ENCODE measurements at regions not wholly inside any gene's neighbourhood (a gene's known extent, or its start where the extent isn't known, plus 50 kb on each side); places are given as distances from the start of the nearest gene placed in this dataset.

DNA sequence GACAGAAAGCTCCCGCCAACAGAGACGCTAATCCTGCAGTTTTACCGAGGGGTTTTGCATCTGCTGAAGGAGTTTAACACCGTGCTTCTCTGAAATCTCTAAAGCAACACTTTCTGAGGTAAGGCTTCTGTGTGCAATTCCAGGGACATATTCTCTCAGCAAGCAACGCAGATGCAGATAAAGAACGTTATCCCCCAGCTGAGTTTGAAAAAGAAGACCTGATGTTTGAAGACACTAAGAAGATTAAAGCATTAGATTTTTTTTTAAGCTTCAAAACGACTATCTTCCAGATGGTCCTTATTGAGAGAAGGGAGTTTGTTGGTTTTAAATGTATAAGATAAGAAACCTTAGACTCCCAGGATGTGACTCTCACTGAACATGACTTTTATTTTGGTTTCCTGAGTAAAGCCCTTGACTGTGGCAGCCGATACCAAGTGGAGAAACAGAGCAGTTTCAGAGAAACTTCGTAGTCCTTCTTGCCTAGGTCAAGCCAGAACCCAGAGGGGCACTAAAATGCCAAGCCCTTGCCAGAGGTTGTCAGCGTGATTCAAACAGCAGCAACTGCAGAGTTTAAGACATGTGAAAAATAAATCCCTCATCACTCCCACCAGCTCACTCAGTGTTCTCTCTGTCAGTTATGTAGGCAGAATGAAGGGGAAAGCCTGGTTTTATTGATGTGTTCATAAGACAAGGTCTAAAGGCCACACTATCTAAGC, 353.3 kb upstream of the CNR1 start:
- Histone ChIP-seq H2AFZ (ENCODE audit: low read depth, low read length) (peak overlapping the region; percentile 57), H3K4me1 (ENCODE audit: insufficient read depth, low read length) (peaks cover 18% of the 10 kb centered on the region), H3K79me2 (ENCODE audit: insufficient read depth, low read length) (no peaks in the 10 kb centered on the region), H3K36me3 (ENCODE audit: insufficient read depth, low read length) (no peaks in the 10 kb centered on the region), H4K20me1 (ENCODE audit: insufficient read depth, low read length) (no peaks in the 10 kb centered on the region), H3K27me3 (ENCODE audit: insufficient read depth, low read length, poor library complexity) (no peaks in the 10 kb centered on the region), H3K9me3 (ENCODE audit: insufficient read depth, low read length, severe bottlenecking) (no peaks in the 10 kb centered on the region), H3K4me2 (ENCODE audit: insufficient read depth, low read length) (peak overlapping the region; percentile 59), H3K27ac (ENCODE audit: low read length) (peak overlapping the region; percentile 79), H3K4me3 (ENCODE audit: low read depth in 1 of 2, low read length in 2 of 2) (peak overlapping the region in 1 of 2 experiments; percentile 39; a peak in 2 of 4 replicates), H3K9ac (ENCODE audit: low read depth, low read length) (peak overlapping the region; percentile 33)
- TF ChIP-seq CTCF (IDR thresholded peaks at IDR 0.05; ENCODE audit: borderline replicate concordance, extremely low read depth, low read length, poor library complexity, severe bottlenecking), result no peak
- no peak for TF ChIP-seq EZH2 (IDR thresholded peaks at IDR 0.05; ENCODE audit: borderline replicate concordance, low read depth, low read length, severe bottlenecking)
- ATAC-seq (ENCODE audit: insufficient read depth, low read depth) (peak; percentile 80), DNase-seq (no peak)

GRCh38 chr6:88517737-88518136, 351.6 kb upstream of the CNR1 start:
- no peaks in the 10 kb centered on the region for H3K9me3 ChIP-seq (ENCODE audit: insufficient read depth, low read length, severe bottlenecking)
- no peak for ATAC-seq (ENCODE audit: insufficient read depth, low read depth)
- H2AFZ ChIP-seq (ENCODE audit: low read depth, low read length), result no peak overlapping the region
- no peaks in the 10 kb centered on the region for H3K79me2 ChIP-seq (ENCODE audit: insufficient read depth, low read length)
- no peak for DNase-seq
- no peak overlapping the region for H3K9ac ChIP-seq (ENCODE audit: low read depth, low read length)
- no peak overlapping the region for H3K4me2 ChIP-seq (ENCODE audit: insufficient read depth, low read length)
- H3K27me3 ChIP-seq (ENCODE audit: insufficient read depth, low read length, poor library complexity), result no peaks in the 10 kb centered on the region
- TF ChIP-seq EZH2 (IDR thresholded peaks at IDR 0.05; ENCODE audit: borderline replicate concordance, low read depth, low read length, severe bottlenecking) (no peak), CTCF (IDR thresholded peaks at IDR 0.05; ENCODE audit: borderline replicate concordance, extremely low read depth, low read length, poor library complexity, severe bottlenecking) (no peak)
- H3K36me3 ChIP-seq (ENCODE audit: insufficient read depth, low read length), result no peaks in the 10 kb centered on the region
- no peak overlapping the region for H3K4me3 ChIP-seq (ENCODE audit: low read depth in 1 of 2, low read length in 2 of 2)
- H3K4me1 ChIP-seq (ENCODE audit: insufficient read depth, low read length), result peaks cover 18% of the 10 kb centered on the region
- no peaks in the 10 kb centered on the region for H4K20me1 ChIP-seq (ENCODE audit: insufficient read depth, low read length)
- H3K27ac ChIP-seq (ENCODE audit: low read length), result no peak overlapping the region

DNA sequence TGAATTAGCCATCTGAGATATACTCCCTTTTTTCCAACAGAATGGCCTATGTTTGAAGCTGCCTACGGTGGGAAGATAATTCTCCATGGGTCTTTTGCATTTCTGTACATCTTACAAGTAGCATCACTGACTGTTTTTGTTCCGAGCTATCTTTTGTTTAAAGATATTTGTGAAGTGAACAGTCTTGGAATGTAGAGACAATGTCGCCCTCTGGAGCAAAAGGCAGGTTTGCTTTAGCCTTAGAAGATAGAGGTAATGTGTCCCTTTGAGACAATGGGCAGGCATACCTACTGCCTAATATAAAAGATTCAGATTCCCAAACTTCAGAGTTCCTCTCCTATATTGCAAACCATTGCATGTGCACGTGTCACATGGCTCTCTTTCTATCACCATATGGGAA, 347.8 kb upstream of the CNR1 start:
- ATAC-seq (ENCODE audit: insufficient read depth, low read depth), result no peak

More for the DNA sequence above, 347.8 kb upstream of the CNR1 start:
- Histone ChIP-seq H3K4me3 (ENCODE audit: low read depth in 1 of 2, low read length in 2 of 2) (no peak overlapping the region), H3K27ac (ENCODE audit: low read length) (no peak overlapping the region), H2AFZ (ENCODE audit: low read depth, low read length) (no peak overlapping the region), H3K9me3 (ENCODE audit: insufficient read depth, low read length, severe bottlenecking) (no peaks in the 10 kb centered on the region), H3K4me1 (ENCODE audit: insufficient read depth, low read length) (0 out of 2 replicates have a peak, but pooled peaks cover 4% of the 10 kb centered on the region), H3K27me3 (ENCODE audit: insufficient read depth, low read length, poor library complexity) (no peaks in the 10 kb centered on the region), H3K4me2 (ENCODE audit: insufficient read depth, low read length) (no peak overlapping the region), H3K79me2 (ENCODE audit: insufficient read depth, low read length) (no peaks in the 10 kb centered on the region), H3K36me3 (ENCODE audit: insufficient read depth, low read length) (no peaks in the 10 kb centered on the region), H4K20me1 (ENCODE audit: insufficient read depth, low read length) (no peaks in the 10 kb centered on the region), H3K9ac (ENCODE audit: low read depth, low read length) (no peak overlapping the region)
- DNase-seq, result no peak
- no peak for TF ChIP-seq EZH2 (IDR thresholded peaks at IDR 0.05; ENCODE audit: borderline replicate concordance, low read depth, low read length, severe bottlenecking)
- TF ChIP-seq CTCF (IDR thresholded peaks at IDR 0.05; ENCODE audit: borderline replicate concordance, extremely low read depth, low read length, poor library complexity, severe bottlenecking), result no peak

All from DND-41 (cell line).